K562 (cell line): ENCODE measurements at regions not wholly inside any gene's neighbourhood (a gene's known extent, or its start where the extent isn't known, plus 50 kb on each side); places are given as distances from the start of the nearest gene placed in this dataset.

ENCODE experiments used
- ATAC-seq: fragments of 200-7000 bp; cut with Tn5 transposase; 3 replicates; pipeline ENCODE4 v1.9.1; 2020; ENCODE audit warnings: moderate library complexity
- BruUV-seq: library from RNA; stranded (reverse); fragments of 400-500 nt; replicated peaks from 2 replicates; lab custom pipeline; 2021; lab: Mats Ljungman, UMichigan
- CTCF ChIA-PET: fragments of 300-600 bp; formaldehyde crosslinking; extraction: SDS; loops from one replicate; lab custom pipeline; 2021; ENCODE audit warnings: low intra/inter-chr PET ratio; lab: Yijun Ruan, JAX
- POLR2A ChIA-PET: fragments of 300-600, 350-650 bp; sonication (Branson Sonifier 250); formaldehyde crosslinking; extraction: SDS; loops from one replicate; lab custom pipeline; 2021; ENCODE audit warnings: antibody characterized with exemption, inconsistent platforms; lab: Yijun Ruan, JAX
- DNase-seq, 4 experiments: peaks; one replicate each; pipeline versions ENCODE4 v3.0.0 to v3.0.0-alpha.2; 2011 to 2018; ENCODE audit warnings: low spot score in 3 of 4, mixed read lengths in 3 of 4; ENCODE audit errors: extremely low read depth in 1 of 4
- FAIRE-seq: peaks from 2 replicates; lab custom pipeline; 2011; peaks lifted over from hg19 to GRCh38; lab: Jason Lieb, UNC
- H2AFZ ChIP-seq: 2 replicates; pipeline ENCODE4 v1.6.0; 2011; ENCODE audit warnings: low read depth, low read length, control low read depth, inconsistent platforms
- H3K27ac ChIP-seq: fragments of 200-600 bp; 3 replicates; pipeline ENCODE4 v1.8.0; 2011; ENCODE audit warnings: low read depth, mild to moderate bottlenecking, control low read depth, inconsistent platforms, low read length, moderate library complexity, mixed read lengths; ENCODE audit errors: extremely low read depth
- H3K27me3 ChIP-seq, 2 experiments: fragments of 300-600 bp in 1 of 2; 2 replicates in 1 of 2; 3 replicates in 1 of 2; pipeline versions ENCODE4 v1.6.0 to v1.8.0; 2011; ENCODE audit warnings: inconsistent platforms in 2 of 2, low read length in 2 of 2, mild to moderate bottlenecking in 1 of 2, mixed read lengths in 1 of 2, moderate library complexity in 1 of 2; ENCODE audit not compliant: control insufficient read depth in 2 of 2, insufficient read depth in 2 of 2
- H3K36me3 ChIP-seq: fragments of 300-600 bp; 3 replicates; pipeline ENCODE4 v1.8.0; 2011; ENCODE audit warnings: mild to moderate bottlenecking, low read length, inconsistent platforms; ENCODE audit not compliant: control insufficient read depth, insufficient read depth
- H3K4me1 ChIP-seq, 2 experiments: fragments of 200-600 bp in 1 of 2; replicated peaks in 1 of 2; 2 replicates in 1 of 2; 3 replicates in 1 of 2; pipeline versions ENCODE4 v1.5.1 to v1.8.0; 2011; ENCODE audit warnings: inconsistent platforms in 2 of 2, low read length in 2 of 2, mild to moderate bottlenecking in 1 of 2, mixed read lengths in 1 of 2, moderate library complexity in 1 of 2; ENCODE audit not compliant: control insufficient read depth in 2 of 2, insufficient read depth in 2 of 2
- H3K4me2 ChIP-seq: 2 replicates; pipeline ENCODE4 v1.6.1; 2011; ENCODE audit warnings: low read length, control low read depth, inconsistent platforms, mixed read lengths; ENCODE audit not compliant: insufficient read depth
- H3K4me3 ChIP-seq: fragments of 200-600 bp; sonication (generic), shearing (Covaris generic); 2 replicates; pipeline ENCODE4 v1.5.1; 2016; ENCODE audit warnings: control low read depth, inconsistent platforms
- H3K79me2 ChIP-seq: fragments of 200-600 bp; 3 replicates; pipeline ENCODE4 v1.8.0; 2011; ENCODE audit warnings: low read length, inconsistent platforms; ENCODE audit not compliant: control insufficient read depth, insufficient read depth
- H3K9ac ChIP-seq, 2 experiments: 2 replicates each; pipeline versions ENCODE4 v1.6.0 to v1.6.1; 2011; ENCODE audit warnings: low read depth in 2 of 2, low read length in 2 of 2, control low read depth in 1 of 2, inconsistent platforms in 1 of 2, mild to moderate bottlenecking in 1 of 2, mixed read lengths in 1 of 2; ENCODE audit not compliant: insufficient read depth in 1 of 2
- H3K9me1 ChIP-seq: one replicate; pipeline ENCODE4 v1.6.0; 2011; ENCODE audit warnings: inconsistent platforms, mild to moderate bottlenecking, low read length, moderate library complexity; ENCODE audit not compliant: control insufficient read depth, insufficient read depth
- H3K9me3 ChIP-seq: replicated peaks from 2 replicates; pipeline ENCODE4 v1.5.1; 2011; ENCODE audit warnings: low read depth, low read length, inconsistent platforms; ENCODE audit not compliant: control insufficient read depth, insufficient read depth
- H4K20me1 ChIP-seq: replicated peaks from 2 replicates; pipeline ENCODE4 v1.6.1; 2011; ENCODE audit warnings: low read length, inconsistent platforms, mixed read lengths; ENCODE audit not compliant: control insufficient read depth, insufficient read depth
- ARID1B ChIP-seq: fragments of 450-650 bp; IDR thresholded peaks from 2 replicates; pipeline ENCODE4 v1.6.1; 2016; ENCODE audit warnings: antibody characterized with exemption, mild to moderate bottlenecking, inconsistent platforms
- ATF2 ChIP-seq: sonication (generic); formaldehyde crosslinking; IDR thresholded peaks from 2 replicates; pipeline ENCODE4 v1.8.1; 2022; ENCODE audit warnings: missing genetic modification reagents
- CBFB ChIP-seq: sonication (generic); formaldehyde crosslinking; IDR thresholded peaks from 2 replicates; pipeline ENCODE4 v1.4.0; 2020; ENCODE audit warnings: mild to moderate bottlenecking, missing genetic modification reagents
- CHD1 ChIP-seq: fragments of 200-600 bp; sonication (generic); IDR thresholded peaks from one replicate; pipeline ENCODE4 v1.6.1; 2012; ENCODE audit warnings: mild to moderate bottlenecking, moderate library complexity, low read length, inconsistent platforms
- CREB3L1 ChIP-seq: fragments of 450-650 bp; IDR thresholded peaks from 2 replicates; pipeline ENCODE4 v1.6.1; 2014; ENCODE audit warnings: low read depth, mild to moderate bottlenecking, moderate library complexity, borderline replicate concordance
- MAFF ChIP-seq: IDR thresholded peaks from 2 replicates; pipeline ENCODE4 v1.6.1; 2012; ENCODE audit warnings: low read length, improper control_type of control experiment
- MYC ChIP-seq, 2 experiments: fragments of 250-450 bp in 1 of 2; sonication (Bioruptor Pico) in 1 of 2; IDR thresholded peaks; 2 replicates each; pipeline versions ENCODE4 v1.5.1 to v1.6.1; 2012 to 2021; ENCODE audit warnings: low read depth in 2 of 2, borderline replicate concordance in 1 of 2, improper control_type of control experiment in 1 of 2, low read length in 1 of 2, mild to moderate bottlenecking in 1 of 2, moderate library complexity in 1 of 2
- NFE2 ChIP-seq: IDR thresholded peaks from 2 replicates; pipeline ENCODE4 v1.6.1; 2014; ENCODE audit warnings: antibody characterized with exemption, low read depth
- NFE2L1 ChIP-seq: fragments of 450-650 bp; IDR thresholded peaks from 2 replicates; pipeline ENCODE4 v1.6.1; 2016; ENCODE audit warnings: missing genetic modification characterization, low read depth, mild to moderate bottlenecking, missing compliant biosample characterization, moderate library complexity, borderline replicate concordance
- NR2C2 ChIP-seq, 2 experiments: fragments of 200-800 bp in 1 of 2; sonication (Bioruptor generic) in 1 of 2; sonication (generic) in 1 of 2; formaldehyde crosslinking in 1 of 2; IDR thresholded peaks; 2 replicates each; pipeline versions ENCODE4 v1.6.1 to v1.8.0; 2016 to 2022; ENCODE audit warnings: mild to moderate bottlenecking in 1 of 2, missing compliant biosample characterization in 1 of 2, missing genetic modification characterization in 1 of 2, missing genetic modification reagents in 1 of 2
- RFX1 ChIP-seq: fragments of 450-650 bp; IDR thresholded peaks from 2 replicates; pipeline ENCODE4 v1.6.1; 2016; ENCODE audit warnings: mild to moderate bottlenecking, moderate library complexity
- ZBTB17 ChIP-seq: fragments of 450-650 bp; formaldehyde crosslinking; IDR thresholded peaks from 2 replicates; pipeline ENCODE4 v1.4.0; 2020; ENCODE audit warnings: mild to moderate bottlenecking
- ZNF23 ChIP-seq: fragments of 250-450 bp; sonication (Bioruptor Pico); IDR thresholded peaks from 2 replicates; pipeline ENCODE4 v1.4.0; 2020; ENCODE audit warnings: mild to moderate bottlenecking
- ZNF274 ChIP-seq: IDR thresholded peaks from 2 replicates; pipeline ENCODE4 v1.6.1; 2011; ENCODE audit warnings: low read depth, mild to moderate bottlenecking, low read length, moderate library complexity, borderline replicate concordance
- ZNF311 ChIP-seq: fragments of 250-450 bp; sonication (Bioruptor Pico); IDR thresholded peaks from 2 replicates; pipeline ENCODE4 v1.4.0; 2020; ENCODE audit warnings: mild to moderate bottlenecking, moderate library complexity
- WGBS: fragments of 100-300 bp; shearing (Covaris generic); methylation state at CpG from one replicate; pipeline ENCODE4 v1.1.6; 2016; ENCODE audit warnings: low coverage, mixed read lengths; ENCODE audit not compliant: insufficient coverage; ENCODE audit errors: missing lambda C conversion rate; 5-methylcytosine and 5-hydroxymethylcytosine counted together
- in situ Hi-C: fragments of 300-500 bp; cut with MboI; formaldehyde crosslinking; loops from 4 replicates; pipeline ENCODE4 v1.15.0; 2018; ENCODE audit warnings: inconsistent platforms, mixed read lengths
- intact Hi-C: fragments of 100-400 bp; cut with micrococcal nuclease; formaldehyde crosslinking; loops from 2 replicates; pipeline ENCODE4 v1.14.2; 2022
- TF ChIP-seq, protein P1 (sequence below): sonication (generic); IDR thresholded peaks from 2 replicates; pipeline ENCODE4 v1.6.1; 2016
- TF ChIP-seq, protein P2 (sequence below): fragments of 200-800 bp; sonication (Bioruptor generic); IDR thresholded peaks from 2 replicates; pipeline ENCODE4 v1.6.1; 2017; ENCODE audit warnings: missing genetic modification characterization, missing compliant biosample characterization

DNA sequence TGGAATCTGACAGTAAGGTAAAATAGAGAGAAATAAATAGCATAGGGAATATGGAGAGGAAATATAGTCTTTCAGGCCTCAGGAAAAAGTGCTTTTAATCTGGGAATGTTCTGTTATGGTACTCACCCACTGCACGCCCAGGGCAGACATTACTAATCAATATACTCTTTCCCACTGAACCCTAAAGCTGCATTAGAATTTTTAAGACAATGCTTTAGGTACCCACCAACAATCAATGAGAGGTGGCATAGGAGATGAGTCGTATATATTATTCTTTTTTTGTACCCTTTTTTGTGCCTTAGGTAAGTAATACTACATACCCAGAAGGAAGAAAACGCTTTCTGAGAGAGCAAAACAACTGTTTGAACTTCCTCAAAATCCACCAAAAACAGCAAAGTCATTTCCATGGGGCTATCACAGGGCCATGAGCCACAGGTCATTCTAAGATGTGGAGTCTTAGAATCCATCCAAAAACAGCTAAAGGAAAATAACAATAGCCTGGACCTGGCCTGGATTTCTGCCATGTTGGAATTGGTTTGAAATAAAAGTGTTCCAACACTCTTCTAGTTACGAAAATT, 542.1 kb downstream of the XYLT1 start:
- 13% methylated on average over 4 of the region's 4 CpGs for WGBS
- Histone ChIP-seq H4K20me1 (no peaks in the 10 kb centered on the region), H3K4me1 (peaks cover 0 to 10% of the 10 kb centered on the region in 2 experiments; a peak in 2 of 5 replicates), H3K4me3 (no peak overlapping the region), H3K9ac (no peak overlapping the region), H3K27me3 (no peaks in the 10 kb centered on the region; a peak in 1 of 5 replicates), H3K79me2 (no peaks in the 10 kb centered on the region), H3K27ac (no peak overlapping the region), H2AFZ (peak overlapping the region; percentile 68), H3K9me1 (no peaks in the 10 kb centered on the region), H3K36me3 (no peaks in the 10 kb centered on the region), H3K4me2 (no peak overlapping the region), H3K9me3 (no peaks in the 10 kb centered on the region)
- DNase-seq (peak in 1 of 4 experiments; percentile 11), ATAC-seq (no peak), FAIRE-seq (no peak)
- intact Hi-C loops (no loop called here), in situ Hi-C loops (no loop called here)
- ChIA-PET POLR2A (no interaction called here), CTCF (no interaction called here)
- no TSS peak for BruUV-seq
- TF ChIP-seq CHD1 (no peak), ZNF311 (CRISPR knock-in tag) (no peak), MYC (IDR thresholded peaks at IDR 0.05; ENCODE audit: low read depth, low read length) (no peak), MYC (CRISPR knock-in tag; IDR thresholded peaks at IDR 0.05; ENCODE audit: borderline replicate concordance, low read depth) (no peak), CREB3L1 (no peak), NFE2L1 (tag) (0 out of 2 replicates have a peak, but pooled peaks have one; percentile 13), ATF2 (no peak), ARID1B (0 out of 2 replicates have a peak, but pooled peaks have one; percentile 8), MAFF (peak; percentile 63; the same call in 1 of the 2 replicates), ZBTB17 (peak; percentile 96), NR2C2 (CRISPR knock-in tag; IDR thresholded peaks at IDR 0.05) (no peak), NR2C2 (tag; IDR thresholded peaks at IDR 0.05) (peak; percentile 56; the same call in 1 of the 2 replicates), ZNF274 (no peak), NFE2 (peak; percentile 78), ZNF23 (CRISPR knock-in tag) (peak; percentile 94), CBFB (no peak), RFX1 (no peak)
- TF ChIP-seq, protein P1, sequence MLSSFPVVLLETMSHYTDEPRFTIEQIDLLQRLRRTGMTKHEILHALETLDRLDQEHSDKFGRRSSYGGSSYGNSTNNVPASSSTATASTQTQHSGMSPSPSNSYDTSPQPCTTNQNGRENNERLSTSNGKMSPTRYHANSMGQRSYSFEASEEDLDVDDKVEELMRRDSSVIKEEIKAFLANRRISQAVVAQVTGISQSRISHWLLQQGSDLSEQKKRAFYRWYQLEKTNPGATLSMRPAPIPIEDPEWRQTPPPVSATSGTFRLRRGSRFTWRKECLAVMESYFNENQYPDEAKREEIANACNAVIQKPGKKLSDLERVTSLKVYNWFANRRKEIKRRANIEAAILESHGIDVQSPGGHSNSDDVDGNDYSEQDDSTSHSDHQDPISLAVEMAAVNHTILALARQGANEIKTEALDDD, result no peak
- TF ChIP-seq, protein P2, sequence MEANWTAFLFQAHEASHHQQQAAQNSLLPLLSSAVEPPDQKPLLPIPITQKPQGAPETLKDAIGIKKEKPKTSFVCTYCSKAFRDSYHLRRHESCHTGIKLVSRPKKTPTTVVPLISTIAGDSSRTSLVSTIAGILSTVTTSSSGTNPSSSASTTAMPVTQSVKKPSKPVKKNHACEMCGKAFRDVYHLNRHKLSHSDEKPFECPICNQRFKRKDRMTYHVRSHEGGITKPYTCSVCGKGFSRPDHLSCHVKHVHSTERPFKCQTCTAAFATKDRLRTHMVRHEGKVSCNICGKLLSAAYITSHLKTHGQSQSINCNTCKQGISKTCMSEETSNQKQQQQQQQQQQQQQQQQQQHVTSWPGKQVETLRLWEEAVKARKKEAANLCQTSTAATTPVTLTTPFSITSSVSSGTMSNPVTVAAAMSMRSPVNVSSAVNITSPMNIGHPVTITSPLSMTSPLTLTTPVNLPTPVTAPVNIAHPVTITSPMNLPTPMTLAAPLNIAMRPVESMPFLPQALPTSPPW (CRISPR knock-in tag), result no peak
